ENCODE measurements at regions not wholly inside any gene's neighbourhood (a gene's known extent, or its start where the extent isn't known, plus 50 kb on each side); places are given as distances from the start of the nearest gene placed in this dataset.

DNA sequence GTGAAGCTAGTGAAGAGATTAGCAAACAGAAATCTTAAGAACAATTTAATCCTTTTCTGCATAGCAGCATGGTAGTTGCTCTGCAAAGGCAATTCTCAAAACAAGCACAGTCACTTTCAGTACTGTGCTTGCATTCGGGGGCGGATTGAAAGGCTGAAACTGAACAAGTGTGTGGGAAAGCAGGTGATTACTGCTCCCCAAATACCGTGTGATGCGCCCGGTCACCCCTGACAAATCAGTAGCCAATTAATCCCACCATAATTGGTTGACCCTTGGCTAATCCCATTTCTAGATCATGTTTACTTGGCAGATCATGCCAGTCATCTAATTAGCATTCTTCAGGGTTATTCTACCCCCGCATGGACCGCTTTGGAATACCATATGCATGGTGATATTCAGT is 76.5 kb upstream of the ADRB1 start:
- H3K9me3 Mint-ChIP-seq, result no peaks in the 10 kb centered on the region
- H3K36me3 Mint-ChIP-seq, result no peaks in the 10 kb centered on the region
- H3K27ac Mint-ChIP-seq, result no peak overlapping the region

DNA sequence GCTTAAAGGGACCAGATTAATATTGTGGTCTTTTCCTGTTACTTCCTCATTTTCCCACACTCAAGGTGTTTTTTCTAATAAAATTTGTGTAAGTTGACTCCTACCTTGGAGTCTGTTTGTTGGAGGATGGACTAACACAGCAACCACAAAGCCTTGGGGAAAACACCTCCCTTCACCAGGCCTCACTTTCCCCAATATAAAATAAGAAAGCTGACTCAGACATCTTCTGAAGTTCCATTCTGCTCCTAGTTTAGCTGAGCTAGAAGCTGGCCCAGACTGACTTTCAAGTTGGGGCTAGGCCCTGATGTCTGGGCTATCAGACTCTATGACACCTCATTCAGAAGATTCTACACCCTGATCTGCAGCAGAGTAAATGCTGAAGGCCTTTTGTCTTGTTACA is 73.0 kb upstream of the ADRB1 start:
- DNase-seq (ENCODE audit: low spot score in 2 of 2), result no peak
- H3K27me3 Mint-ChIP-seq, result peaks cover 2% of the 10 kb centered on the region
- no peak overlapping the region for H3K4me3 Mint-ChIP-seq
- H3K27ac Mint-ChIP-seq, result no peak overlapping the region
- H3K36me3 Mint-ChIP-seq, result no peaks in the 10 kb centered on the region
- ATAC-seq (ENCODE audit: low read depth), result no peak
- no peaks in the 10 kb centered on the region for H3K9me3 Mint-ChIP-seq
- H3K4me1 Mint-ChIP-seq, result no peaks in the 10 kb centered on the region

More for the DNA sequence above, 76.5 kb upstream of the ADRB1 start:
- Mint-ChIP-seq H3K4me3 (no peak overlapping the region), H3K4me1 (no peaks in the 10 kb centered on the region), H3K27me3 (no peaks in the 10 kb centered on the region)
- ATAC-seq (ENCODE audit: low read depth) (no peak), DNase-seq (ENCODE audit: low spot score in 2 of 2) (no peak)

DNA sequence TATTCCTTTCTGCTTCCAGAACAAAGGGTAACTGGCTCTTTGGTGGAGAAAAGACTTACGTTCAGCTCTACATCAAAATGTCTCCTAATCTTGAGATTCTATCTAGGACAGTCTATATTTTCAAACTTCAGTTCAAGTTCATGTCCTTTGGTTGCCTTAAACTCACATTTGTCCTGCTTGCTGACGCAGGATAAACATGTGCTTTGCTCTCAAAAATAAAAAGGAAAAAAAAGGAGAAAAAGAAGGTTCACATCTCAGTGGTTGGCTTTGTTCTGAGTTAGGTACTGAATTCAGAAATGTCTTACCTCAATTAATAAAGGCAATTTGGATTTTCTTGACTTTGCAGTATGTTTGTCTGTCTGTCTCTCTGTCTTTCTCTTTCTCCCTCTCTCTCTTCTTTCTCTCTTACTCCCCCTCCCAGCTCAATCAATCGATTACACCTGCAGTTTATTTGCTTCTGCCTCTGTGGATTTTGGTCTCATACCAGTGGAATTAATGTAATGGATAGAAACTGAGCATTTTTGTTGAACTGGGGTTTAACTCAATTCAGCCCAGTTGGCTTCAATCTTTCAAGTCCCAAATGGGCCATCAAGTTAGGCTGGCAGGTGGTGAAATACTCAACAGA is 72.2 kb upstream of the ADRB1 start:
- Mint-ChIP-seq H3K4me3 (no peak overlapping the region), H3K27ac (no peak overlapping the region), H3K4me1 (no peaks in the 10 kb centered on the region), H3K27me3 (peaks cover 4% of the 10 kb centered on the region), H3K36me3 (no peaks in the 10 kb centered on the region), H3K9me3 (no peaks in the 10 kb centered on the region)
- no peak for DNase-seq (ENCODE audit: low spot score in 2 of 2)
- no peak for ATAC-seq (ENCODE audit: low read depth)

- ATAC-seq (ENCODE audit: low read depth), result no peak
- Mint-ChIP-seq H3K36me3 (no peaks in the 10 kb centered on the region), H3K9me3 (no peaks in the 10 kb centered on the region), H3K4me1 (peaks cover 5% of the 10 kb centered on the region), H3K27me3 (peaks cover 8% of the 10 kb centered on the region), H3K4me3 (no peak overlapping the region), H3K27ac (no peak overlapping the region)
- no peak for DNase-seq (ENCODE audit: low spot score in 2 of 2)
Measured at GRCh38 chr10:113977174-113977573, 66.5 kb upstream of the ADRB1 start.

DNA sequence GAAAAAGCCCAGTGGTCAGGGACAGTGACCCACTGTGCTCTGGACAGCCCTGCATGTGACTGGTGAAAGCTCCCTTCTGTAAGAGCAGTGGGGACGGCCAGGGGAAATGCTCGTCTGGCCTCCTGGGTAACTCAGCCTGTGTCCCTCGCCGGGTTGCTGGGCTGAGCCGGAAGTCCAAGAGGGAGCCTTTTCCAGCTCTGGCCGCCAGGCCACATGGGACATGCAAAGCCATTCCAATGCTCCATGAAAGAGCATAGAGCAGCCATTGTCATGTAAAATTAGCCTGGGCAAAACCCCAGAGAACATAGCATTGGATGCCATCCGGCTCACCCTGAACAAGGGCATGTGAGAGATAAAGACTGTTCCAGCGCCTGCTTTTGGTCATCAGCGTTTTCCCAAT is 64.9 kb upstream of the ADRB1 start:
- H3K27ac Mint-ChIP-seq, result no peak overlapping the region
- H3K27me3 Mint-ChIP-seq, result peaks cover 8% of the 10 kb centered on the region
- no peaks in the 10 kb centered on the region for H3K9me3 Mint-ChIP-seq
- peaks cover 8% of the 10 kb centered on the region for H3K4me1 Mint-ChIP-seq
- no peaks in the 10 kb centered on the region for H3K36me3 Mint-ChIP-seq
- H3K4me3 Mint-ChIP-seq, result no peak overlapping the region
- ATAC-seq (ENCODE audit: low read depth) (no peak), DNase-seq (ENCODE audit: low spot score in 2 of 2) (no peak)

DNA sequence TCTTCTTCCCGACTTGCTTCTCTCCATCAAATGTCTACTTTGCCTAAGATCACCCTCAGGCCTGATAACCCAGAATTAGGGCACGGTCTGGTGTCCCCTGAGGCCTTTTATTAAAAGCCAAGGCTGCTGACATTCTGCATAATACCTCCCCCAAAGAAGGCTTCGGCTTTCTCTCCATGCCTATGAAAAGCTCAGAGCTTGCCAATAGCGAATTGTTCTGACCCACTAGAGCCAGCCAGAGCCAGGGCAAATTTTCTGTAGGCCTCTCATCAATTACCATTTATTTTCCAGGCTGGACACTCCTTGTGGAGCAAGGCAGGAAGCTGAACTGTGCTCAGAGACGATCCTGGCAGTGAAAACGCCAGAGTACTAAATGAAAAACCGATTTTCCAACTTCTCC is 64.3 kb upstream of the ADRB1 start:
- DNase-seq (ENCODE audit: low spot score in 2 of 2), result no peak
- peaks cover 8% of the 10 kb centered on the region for H3K4me1 Mint-ChIP-seq
- H3K4me3 Mint-ChIP-seq, result no peak overlapping the region
- no peak overlapping the region for H3K27ac Mint-ChIP-seq
- no peak for ATAC-seq (ENCODE audit: low read depth)
- peaks cover 8% of the 10 kb centered on the region for H3K27me3 Mint-ChIP-seq
- no peaks in the 10 kb centered on the region for H3K9me3 Mint-ChIP-seq
- H3K36me3 Mint-ChIP-seq, result no peaks in the 10 kb centered on the region

DNA sequence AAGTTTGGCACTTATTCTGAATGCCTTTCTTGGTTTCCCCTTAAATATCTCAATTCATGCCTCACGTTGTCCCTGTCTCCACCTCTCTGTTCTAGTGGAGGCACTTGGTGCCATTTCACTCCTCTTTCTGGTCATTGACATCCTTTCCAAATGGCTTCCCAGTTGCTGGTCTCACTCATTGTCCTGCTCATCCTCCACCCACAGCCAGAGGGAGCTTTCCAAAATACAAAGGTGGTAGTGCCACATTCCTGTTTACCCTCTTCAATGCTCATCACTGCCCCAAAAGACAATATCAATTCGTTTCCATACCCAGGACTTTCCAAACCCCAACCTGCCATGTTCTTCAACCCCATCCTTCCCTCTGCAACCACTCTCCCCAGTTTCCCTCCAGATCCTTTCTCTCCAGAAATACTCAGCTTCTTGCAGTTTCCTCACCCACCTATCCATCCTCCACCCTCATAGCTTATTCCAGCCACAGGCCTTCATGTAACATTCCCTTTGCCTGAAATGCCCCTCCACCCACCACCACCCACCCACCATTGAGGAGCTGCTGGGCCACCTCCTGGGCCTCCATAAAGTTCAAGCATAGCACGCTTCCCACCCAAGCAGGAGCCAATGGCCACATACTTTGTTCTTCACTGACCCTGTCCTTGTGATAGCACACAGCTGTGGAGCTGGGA is 63.1 kb upstream of the ADRB1 start:
- peaks cover 6% of the 10 kb centered on the region for H3K27me3 Mint-ChIP-seq

DNA sequence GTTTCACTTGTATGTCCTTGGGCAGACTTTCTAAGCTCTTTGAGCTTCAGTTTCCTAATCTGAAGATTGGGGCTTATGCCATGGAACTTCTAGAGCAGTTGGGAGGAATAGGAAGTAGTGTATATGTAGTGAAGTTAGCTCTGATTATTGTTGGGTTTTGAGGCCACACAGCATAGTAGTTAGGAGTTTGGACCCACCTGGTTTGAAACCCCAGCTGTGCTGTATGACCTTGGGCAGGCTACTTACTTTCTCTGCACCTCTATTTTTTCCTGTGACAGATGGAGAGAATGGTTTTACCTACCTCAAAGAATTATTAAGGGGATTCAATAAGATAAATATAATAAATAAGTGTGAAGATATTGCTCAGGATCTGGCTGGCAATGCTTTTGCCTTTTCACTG is 61.4 kb upstream of the ADRB1 start:
- H3K4me1 Mint-ChIP-seq, result peaks cover 11% of the 10 kb centered on the region
- ATAC-seq (ENCODE audit: low read depth) (no peak), DNase-seq (ENCODE audit: low spot score in 2 of 2) (no peak)
- H3K27me3 Mint-ChIP-seq, result no peaks in the 10 kb centered on the region
- peak overlapping the region; percentile 70 for H3K27ac Mint-ChIP-seq
- H3K4me3 Mint-ChIP-seq, result no peak overlapping the region
- H3K36me3 Mint-ChIP-seq, result no peaks in the 10 kb centered on the region
- peaks cover 7% of the 10 kb centered on the region for H3K9me3 Mint-ChIP-seq

More for the DNA sequence above, 63.1 kb upstream of the ADRB1 start:
- Mint-ChIP-seq H3K4me3 (no peak overlapping the region), H3K36me3 (no peaks in the 10 kb centered on the region), H3K4me1 (peaks cover 8% of the 10 kb centered on the region), H3K27ac (no peak overlapping the region), H3K9me3 (no peaks in the 10 kb centered on the region)
- DNase-seq (ENCODE audit: low spot score in 2 of 2), result no peak
- no peak for ATAC-seq (ENCODE audit: low read depth)

DNA sequence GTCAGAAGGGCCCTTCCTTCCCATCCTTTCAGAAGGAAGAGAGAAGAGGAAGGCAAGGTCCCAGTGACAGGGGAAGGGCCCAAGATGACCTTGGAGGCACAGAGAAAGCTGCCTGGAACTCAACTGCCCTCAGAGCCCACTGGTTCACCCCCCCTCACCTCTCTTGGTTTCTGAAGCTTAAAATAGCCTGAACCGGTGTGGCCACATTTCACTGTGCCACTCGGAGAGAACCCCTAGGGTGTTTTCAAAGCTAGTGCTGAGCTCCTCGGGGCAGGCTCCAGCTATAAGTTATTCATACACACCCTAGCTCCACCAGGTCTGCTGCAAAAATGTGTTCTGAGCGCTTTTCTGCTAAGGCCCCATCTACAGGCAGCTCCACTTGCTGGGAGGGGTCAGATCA is 60.9 kb upstream of the ADRB1 start:
- Mint-ChIP-seq H3K27ac (no peak overlapping the region), H3K4me1 (peaks cover 11% of the 10 kb centered on the region), H3K9me3 (peaks cover 9% of the 10 kb centered on the region), H3K27me3 (no peaks in the 10 kb centered on the region), H3K36me3 (no peaks in the 10 kb centered on the region), H3K4me3 (no peak overlapping the region)
- DNase-seq (ENCODE audit: low spot score in 2 of 2), result no peak
- ATAC-seq (ENCODE audit: low read depth), result peak; percentile 22

GRCh38 chr10:113983552-113983951 is 60.1 kb upstream of the ADRB1 start:
- no peaks in the 10 kb centered on the region for H3K36me3 Mint-ChIP-seq
- no peak overlapping the region for H3K27ac Mint-ChIP-seq
- H3K9me3 Mint-ChIP-seq, result peaks cover 10% of the 10 kb centered on the region
- ATAC-seq (ENCODE audit: low read depth), result no peak
- H3K4me3 Mint-ChIP-seq, result no peak overlapping the region
- peaks cover 11% of the 10 kb centered on the region for H3K4me1 Mint-ChIP-seq
- no peak for DNase-seq (ENCODE audit: low spot score in 2 of 2)
- H3K27me3 Mint-ChIP-seq, result peaks cover 1% of the 10 kb centered on the region

DNA sequence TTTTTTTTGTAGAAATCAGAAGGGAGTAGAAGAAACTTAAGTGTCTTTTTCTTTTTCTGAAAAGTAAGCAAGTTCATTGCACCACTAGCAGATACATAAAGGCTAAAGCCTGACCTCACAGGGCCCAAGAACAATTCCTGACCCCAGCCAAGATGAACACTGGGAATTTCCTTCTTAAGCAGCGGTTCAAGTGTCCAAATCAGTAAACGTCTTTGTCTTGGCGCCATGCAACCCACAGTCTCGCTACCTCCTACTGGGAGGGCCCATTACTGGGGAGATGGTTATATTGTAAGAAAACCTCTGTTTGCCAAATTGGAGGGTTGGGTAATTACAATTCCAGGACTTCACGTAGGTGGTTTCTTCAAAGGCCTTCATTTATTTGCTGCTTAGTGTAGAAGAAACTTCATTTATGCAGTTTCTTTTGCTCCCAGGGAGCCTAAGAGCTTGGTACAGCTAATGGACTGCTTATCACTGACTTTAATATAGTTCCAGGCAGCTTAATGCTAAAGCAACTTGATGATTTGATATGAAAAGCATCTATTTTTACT is 58.3 kb upstream of the ADRB1 start:
- DNase-seq (ENCODE audit: low spot score in 2 of 2) (no peak), ATAC-seq (ENCODE audit: low read depth) (no peak)
- peaks cover 10% of the 10 kb centered on the region for H3K4me1 Mint-ChIP-seq
- H3K9me3 Mint-ChIP-seq, result peaks cover 10% of the 10 kb centered on the region
- no peak overlapping the region for H3K27ac Mint-ChIP-seq
- peaks cover 2% of the 10 kb centered on the region for H3K27me3 Mint-ChIP-seq
- H3K4me3 Mint-ChIP-seq, result no peak overlapping the region
- no peaks in the 10 kb centered on the region for H3K36me3 Mint-ChIP-seq

DNA sequence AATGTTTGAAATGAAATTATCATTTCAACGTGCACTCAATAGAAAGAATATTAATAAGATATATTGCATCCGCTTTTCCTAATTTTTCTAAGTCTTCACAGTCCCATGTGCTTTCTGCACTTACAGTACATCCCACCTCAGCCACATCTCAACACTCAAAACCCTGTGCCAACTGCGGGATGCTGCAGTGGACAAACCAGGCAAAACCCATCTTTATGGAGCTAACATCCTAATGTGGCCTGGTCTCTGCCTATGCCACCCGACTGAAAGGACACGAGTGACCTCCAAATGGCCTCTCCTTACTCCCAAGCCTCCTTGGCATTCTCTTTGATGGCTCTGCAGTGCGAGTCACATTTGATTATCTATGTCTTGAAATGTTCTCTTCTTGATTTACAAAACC is 57.4 kb upstream of the ADRB1 start:
- no peak overlapping the region for H3K4me3 Mint-ChIP-seq
- H3K4me1 Mint-ChIP-seq, result peaks cover 6% of the 10 kb centered on the region
- H3K9me3 Mint-ChIP-seq, result peaks cover 10% of the 10 kb centered on the region
- ATAC-seq (ENCODE audit: low read depth) (no peak), DNase-seq (ENCODE audit: low spot score in 2 of 2) (no peak)
- H3K36me3 Mint-ChIP-seq, result no peaks in the 10 kb centered on the region
- H3K27ac Mint-ChIP-seq, result no peak overlapping the region
- peaks cover 2% of the 10 kb centered on the region for H3K27me3 Mint-ChIP-seq

- ATAC-seq (ENCODE audit: low read depth), result no peak
- no peak overlapping the region for H3K27ac Mint-ChIP-seq
- DNase-seq (ENCODE audit: low spot score in 2 of 2), result no peak
- peaks cover 6% of the 10 kb centered on the region for H3K4me1 Mint-ChIP-seq
- no peak overlapping the region for H3K4me3 Mint-ChIP-seq
- peaks cover 2% of the 10 kb centered on the region for H3K27me3 Mint-ChIP-seq
- peaks cover 10% of the 10 kb centered on the region for H3K9me3 Mint-ChIP-seq
- H3K36me3 Mint-ChIP-seq, result no peaks in the 10 kb centered on the region
Measured at GRCh38 chr10:113987156-113987555, 56.5 kb upstream of the ADRB1 start.

DNA sequence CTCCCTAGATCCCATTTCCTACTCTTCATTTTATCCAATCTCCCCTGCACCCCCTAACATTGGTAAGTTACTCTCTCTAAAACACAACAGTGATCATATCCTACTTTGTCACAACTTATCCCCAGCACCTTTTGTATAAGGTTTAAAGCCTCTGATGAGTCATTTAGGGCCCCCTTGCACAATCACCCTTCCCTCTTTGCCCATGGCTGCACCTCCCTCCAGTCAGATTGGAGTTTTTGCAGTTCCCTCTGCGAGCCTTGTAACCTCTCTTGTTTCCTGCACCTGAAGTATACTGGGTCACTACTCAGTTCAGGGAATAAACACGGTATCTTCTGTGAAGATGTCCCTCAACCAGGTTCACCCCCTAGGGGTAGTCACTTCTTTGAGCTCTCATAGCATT is 55.9 kb upstream of the ADRB1 start:
- Mint-ChIP-seq H3K9me3 (peaks cover 10% of the 10 kb centered on the region), H3K4me1 (peaks cover 9% of the 10 kb centered on the region), H3K36me3 (no peaks in the 10 kb centered on the region), H3K27me3 (peaks cover 5% of the 10 kb centered on the region), H3K4me3 (no peak overlapping the region), H3K27ac (no peak overlapping the region)
- ATAC-seq (ENCODE audit: low read depth) (no peak), DNase-seq (ENCODE audit: low spot score in 2 of 2) (no peak)

DNA sequence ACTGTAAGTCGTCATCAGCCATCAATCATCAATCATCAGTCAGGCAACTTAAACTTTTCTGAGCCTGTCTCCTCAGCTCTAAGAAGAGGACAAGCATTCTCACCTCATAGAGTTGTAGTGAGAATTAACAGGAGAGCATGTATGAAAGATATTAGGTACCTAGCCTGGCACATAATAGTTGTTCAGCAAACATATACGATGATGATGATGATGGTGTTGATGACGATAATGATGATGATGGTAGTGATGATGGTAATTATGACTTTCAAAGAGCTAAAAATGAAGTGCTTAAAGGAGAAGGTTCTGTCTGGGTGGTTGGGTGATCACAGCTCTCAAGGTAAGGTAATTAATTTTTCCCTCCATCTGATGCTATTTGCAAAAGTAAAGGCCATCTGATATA is 55.1 kb upstream of the ADRB1 start:
- DNase-seq (ENCODE audit: low spot score in 2 of 2), result no peak
- Mint-ChIP-seq H3K36me3 (no peaks in the 10 kb centered on the region), H3K27me3 (peaks cover 5% of the 10 kb centered on the region), H3K27ac (no peak overlapping the region), H3K4me1 (peaks cover 6% of the 10 kb centered on the region), H3K9me3 (peaks cover 10% of the 10 kb centered on the region), H3K4me3 (no peak overlapping the region)
- ATAC-seq (ENCODE audit: low read depth), result no peak

All from memory B cell (primary cell).